Astrocyte of the spinal cord (primary cell): ENCODE measurements at regions not wholly inside any gene's neighbourhood (a gene's known extent, or its start where the extent isn't known, plus 50 kb on each side); places are given as distances from the start of the nearest gene placed in this dataset.

Experiments used
- DNase-seq: peaks from one replicate; pipeline ENCODE4 v3.0.0; 2011; ENCODE audit warnings: low read depth, low spot score
- H3K4me3 ChIP-seq: 2 replicates; pipeline ENCODE4 v1.5.1; 2011; ENCODE audit warnings: low read depth, mild to moderate bottlenecking, low read length, moderate library complexity
- CTCF ChIP-seq: IDR thresholded peaks from 2 replicates; pipeline ENCODE4 v1.5.1; 2012; ENCODE audit warnings: low read depth, mild to moderate bottlenecking, low read length, inconsistent platforms
- in situ Hi-C: cut with HindIII; loops from 2 replicates; pipeline ENCODE4 v1.10.0; 2017; ENCODE audit warnings: low sequenced_read_pairs

GRCh38 chr16:11450136-11450535 is 104.9 kb downstream of the RMI2 start:
- TF ChIP-seq CTCF, result no peak
- no peak overlapping the region for H3K4me3 ChIP-seq
- in situ Hi-C loops, result no loop called here
- DNase-seq, result no peak

DNA sequence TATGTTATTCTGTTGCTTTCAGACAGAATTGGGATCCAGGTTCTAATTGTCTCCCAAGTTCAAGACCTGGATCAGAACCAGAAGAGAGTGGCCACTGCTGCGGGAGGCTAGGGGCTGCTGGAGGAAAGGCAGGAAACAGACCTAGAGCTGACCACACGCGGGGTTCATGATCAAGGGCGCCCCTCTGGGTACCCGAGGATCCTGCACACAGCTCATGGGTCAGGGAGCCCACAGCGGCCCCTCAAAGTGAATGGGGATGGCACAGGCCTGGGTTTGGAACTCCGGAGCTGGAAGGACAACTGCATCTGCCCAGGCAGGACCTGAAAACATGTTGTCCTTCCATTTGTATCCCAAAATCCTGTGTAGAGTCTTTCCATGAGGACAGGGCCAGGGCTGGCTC is 107.0 kb downstream of the RMI2 start:
- DNase-seq, result no peak
- in situ Hi-C loops, result no loop called here
- no peak for TF ChIP-seq CTCF
- no peak overlapping the region for H3K4me3 ChIP-seq

DNA sequence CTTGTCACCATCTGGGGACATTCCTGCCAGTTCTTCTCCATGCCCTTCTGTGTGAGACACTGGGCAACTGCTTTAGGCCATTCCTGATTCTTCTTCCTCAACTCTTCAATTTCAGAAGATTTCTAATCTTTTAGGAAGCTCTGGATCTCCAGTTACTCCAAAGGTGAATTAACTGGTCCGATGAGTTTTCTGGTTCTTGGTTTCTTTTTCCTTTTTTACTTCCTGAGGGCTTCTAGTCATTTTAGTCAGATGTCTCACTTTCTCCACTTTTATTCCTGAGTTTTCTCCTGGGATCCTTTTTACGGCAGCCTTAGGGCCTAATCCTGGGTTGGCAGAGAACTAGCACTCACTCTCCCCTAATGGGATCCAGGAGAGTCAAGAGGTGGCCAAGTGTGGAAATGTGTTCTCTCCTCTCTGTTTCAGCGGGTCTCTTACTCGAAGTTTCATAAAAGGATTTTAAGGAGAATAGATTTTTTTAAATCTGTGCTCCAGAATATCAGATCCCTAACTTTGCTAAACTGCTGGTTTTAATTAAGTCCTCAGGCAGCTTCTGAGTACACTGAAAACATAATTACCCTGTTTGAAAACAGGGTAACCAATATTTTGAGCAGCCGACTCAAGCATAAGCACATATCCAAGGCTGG is 107.6 kb downstream of the RMI2 start:
- no peak for DNase-seq
- in situ Hi-C loops, result no loop called here
- TF ChIP-seq CTCF, result no peak
- no peak overlapping the region for H3K4me3 ChIP-seq

DNA sequence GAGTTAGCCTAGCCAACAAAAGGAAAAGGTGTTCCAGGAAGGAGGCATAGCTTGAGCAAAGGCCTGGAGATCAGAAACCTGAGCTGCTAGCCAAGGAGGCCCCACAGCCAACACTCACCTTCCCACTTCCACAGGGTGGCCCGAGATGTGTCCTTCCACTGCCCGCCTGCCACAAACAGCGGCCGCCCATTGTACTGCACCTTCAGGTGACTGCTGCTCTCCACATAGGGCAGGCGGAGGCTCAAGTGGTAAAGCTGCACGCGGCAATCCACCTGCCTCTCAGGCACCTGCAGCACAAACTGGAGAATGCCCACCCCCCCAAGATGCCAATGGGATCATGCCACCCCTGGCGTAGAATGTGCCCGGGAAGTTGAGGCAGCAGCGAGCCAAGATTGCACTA is 111.5 kb downstream of the RMI2 start:
- no peak for TF ChIP-seq CTCF
- DNase-seq, result no peak
- in situ Hi-C loops, result no loop called here
- H3K4me3 ChIP-seq, result no peak overlapping the region

GRCh38 chr16:11459722-11460121 is 114.5 kb downstream of the RMI2 start:
- in situ Hi-C loops, result no loop called here
- TF ChIP-seq CTCF, result no peak
- DNase-seq, result no peak
- H3K4me3 ChIP-seq, result no peak overlapping the region

GRCh38 chr16:11460820-11461594 is 115.7 kb downstream of the RMI2 start:
- in situ Hi-C loops, result no loop called here
- no peak overlapping the region for H3K4me3 ChIP-seq
- no peak for DNase-seq
- TF ChIP-seq CTCF, result no peak
